SK-N-SH (cell line): ENCODE measurements at regions not wholly inside any gene's neighbourhood (a gene's known extent, or its start where the extent isn't known, plus 50 kb on each side); places are given as distances from the start of the nearest gene placed in this dataset.

Experiments used
- CTCF ChIA-PET: fragments of 300-600, 350-600 bp; formaldehyde crosslinking; extraction: SDS; loops from one replicate; lab custom pipeline; 2021; lab: Yijun Ruan, JAX
- POLR2A ChIA-PET: fragments of 350-600 bp; sonication (Branson Sonifier 250); formaldehyde crosslinking; extraction: SDS; loops from one replicate; lab custom pipeline; 2020; ENCODE audit warnings: antibody characterized with exemption, inconsistent platforms; lab: Yijun Ruan, JAX
- DNase-seq: peaks from one replicate; pipeline ENCODE4 v3.0.0; 2012
- H2AFZ ChIP-seq: fragments of 200-600 bp; sonication (generic); 2 replicates; pipeline ENCODE4 v1.8.1; 2016; ENCODE audit warnings: antibody characterized with exemption, mild to moderate bottlenecking, low read depth
- H3F3A ChIP-seq: fragments of 200-600 bp; sonication (generic); replicated peaks from 2 replicates; pipeline ENCODE3; 2016; ENCODE audit warnings: antibody characterized with exemption, mild to moderate bottlenecking; ENCODE audit not compliant: insufficient read depth
- H3K27ac ChIP-seq, 2 experiments: fragments of 200-500 bp in 1 of 2; fragments of 200-600 bp in 1 of 2; sonication (Bioruptor generic) in 1 of 2; sonication (generic), shearing (Covaris generic) in 1 of 2; 2 replicates each; pipeline versions ENCODE4 v1.5.1 to v1.6.1; 2014 to 2016; ENCODE audit warnings: low read depth in 2 of 2, inconsistent platforms in 1 of 2, low read length in 1 of 2, mild to moderate bottlenecking in 1 of 2, mixed read lengths in 1 of 2
- H3K27me3 ChIP-seq: fragments of 200-600 bp; sonication (generic), shearing (Covaris generic); 2 replicates; pipeline ENCODE4 v1.6.1; 2016; ENCODE audit warnings: mixed run types; ENCODE audit not compliant: insufficient read depth
- H3K36me3 ChIP-seq, 2 experiments: fragments of 200-500 bp in 1 of 2; fragments of 200-600 bp in 1 of 2; sonication (Bioruptor generic) in 1 of 2; sonication (generic) in 1 of 2; replicated peaks in 1 of 2; 2 replicates each; pipeline versions ENCODE3 to v1.5.1; 2014 to 2016; ENCODE audit warnings: low read length in 1 of 2, mild to moderate bottlenecking in 1 of 2; ENCODE audit not compliant: insufficient read depth in 2 of 2, control insufficient read depth in 1 of 2
- H3K4me1 ChIP-seq, 2 experiments: fragments of 200-500 bp in 1 of 2; fragments of 200-600 bp in 1 of 2; sonication (Bioruptor generic) in 1 of 2; sonication (generic), shearing (Covaris generic) in 1 of 2; 2 replicates each; pipeline versions ENCODE4 v1.5.1 to v1.6.1; 2014 to 2016; ENCODE audit warnings: low read depth in 1 of 2, low read length in 1 of 2, mixed run types in 1 of 2; ENCODE audit not compliant: insufficient read depth in 2 of 2, control insufficient read depth in 1 of 2
- H3K4me2 ChIP-seq: fragments of 200-600 bp; sonication (generic), shearing (Covaris generic); 2 replicates; pipeline ENCODE4 v1.6.1; 2017; ENCODE audit warnings: mixed run types
- H3K4me3 ChIP-seq, 2 experiments: fragments of 200-500 bp in 1 of 2; fragments of 200-600 bp in 1 of 2; sonication (Bioruptor generic) in 1 of 2; sonication (generic), shearing (Covaris generic) in 1 of 2; 2 replicates each; pipeline versions ENCODE4 v1.5.1 to v1.8.1; 2014 to 2016; ENCODE audit warnings: low read depth in 2 of 2, inconsistent platforms in 1 of 2, low read length in 1 of 2, mild to moderate bottlenecking in 1 of 2, mixed read lengths in 1 of 2, moderate library complexity in 1 of 2
- H3K79me2 ChIP-seq: fragments of 200-600 bp; sonication (generic); 2 replicates; pipeline ENCODE4 v1.8.1; 2017; ENCODE audit warnings: mild to moderate bottlenecking; ENCODE audit not compliant: insufficient read depth
- H3K9ac ChIP-seq: fragments of 200-600 bp; sonication (generic); 2 replicates; pipeline ENCODE4 v1.6.1; 2017; ENCODE audit warnings: mixed run types
- H3K9me2 ChIP-seq: fragments of 200-600 bp; sonication (generic); 2 replicates; pipeline ENCODE4 v1.6.1; 2017; ENCODE audit warnings: mixed run types
- H3K9me3 ChIP-seq: fragments of 200-600 bp; sonication (generic); 2 replicates; pipeline ENCODE4 v1.6.1; 2017; ENCODE audit warnings: mixed run types, mild to moderate bottlenecking, moderate library complexity
- H4K20me1 ChIP-seq: fragments of 200-600 bp; sonication (generic); 2 replicates; pipeline ENCODE4 v1.6.1; 2017; ENCODE audit warnings: mild to moderate bottlenecking, mixed run types; ENCODE audit not compliant: insufficient read depth
- FOXJ3 ChIP-seq: sonication (generic); formaldehyde crosslinking; IDR thresholded peaks from 2 replicates; pipeline ENCODE4 v1.5.1; 2020; ENCODE audit warnings: mild to moderate bottlenecking, missing genetic modification reagents
- FOXM1 ChIP-seq: IDR thresholded peaks from 2 replicates; pipeline ENCODE4 v1.4.0; 2012; ENCODE audit warnings: low read depth, mild to moderate bottlenecking
- GABPA ChIP-seq: IDR thresholded peaks from 2 replicates; pipeline ENCODE4 v1.4.0; 2012; ENCODE audit warnings: low read depth, mild to moderate bottlenecking
- GATA2 ChIP-seq: sonication (generic); formaldehyde crosslinking; IDR thresholded peaks from 2 replicates; pipeline ENCODE4 v1.5.0; 2020; ENCODE audit warnings: mild to moderate bottlenecking, missing genetic modification reagents
- IRF3 ChIP-seq: fragments of 150-350 bp; IDR thresholded peaks from 2 replicates; pipeline ENCODE4 v1.6.1; 2016; ENCODE audit warnings: mild to moderate bottlenecking, low read depth, low read length
- JUND ChIP-seq: IDR thresholded peaks from 2 replicates; pipeline ENCODE4 v1.4.0; 2012
- MEF2A ChIP-seq: IDR thresholded peaks from 2 replicates; pipeline ENCODE4 v1.4.0; 2012; ENCODE audit warnings: low read depth, borderline replicate concordance
- REST ChIP-seq: IDR thresholded peaks from 2 replicates; pipeline ENCODE4 v1.6.1; 2012; ENCODE audit warnings: mild to moderate bottlenecking, low read depth, low read length, moderate library complexity
- SMC3 ChIP-seq: IDR thresholded peaks from 2 replicates; pipeline ENCODE4 v1.6.1; 2012; ENCODE audit warnings: low read depth, low read length, improper control_type of control experiment
- USF1 ChIP-seq: IDR thresholded peaks from 2 replicates; pipeline ENCODE4 v1.4.0; 2012; ENCODE audit warnings: low read depth, borderline replicate concordance
- WGBS: methylation state at CpG from one replicate; pipeline ENCODE4 v1.1.6; 2017; ENCODE audit warnings: low lambda C conversion rate; 5-methylcytosine and 5-hydroxymethylcytosine counted together
- TF ChIP-seq, protein P1 (sequence below): fragments of 200-600 bp; sonication (generic); IDR thresholded peaks from 2 replicates; pipeline ENCODE4 v1.6.1; 2017; ENCODE audit warnings: antibody characterized with exemption, mild to moderate bottlenecking, moderate library complexity

GRCh38 chr5:167348980-167349379, 942.5 kb upstream of the WWC1 start (continued):
- TF ChIP-seq REST (no peak), JUND (no peak), MEF2A (no peak), USF1 (no peak), GABPA (no peak)
- TF ChIP-seq, protein P1, sequence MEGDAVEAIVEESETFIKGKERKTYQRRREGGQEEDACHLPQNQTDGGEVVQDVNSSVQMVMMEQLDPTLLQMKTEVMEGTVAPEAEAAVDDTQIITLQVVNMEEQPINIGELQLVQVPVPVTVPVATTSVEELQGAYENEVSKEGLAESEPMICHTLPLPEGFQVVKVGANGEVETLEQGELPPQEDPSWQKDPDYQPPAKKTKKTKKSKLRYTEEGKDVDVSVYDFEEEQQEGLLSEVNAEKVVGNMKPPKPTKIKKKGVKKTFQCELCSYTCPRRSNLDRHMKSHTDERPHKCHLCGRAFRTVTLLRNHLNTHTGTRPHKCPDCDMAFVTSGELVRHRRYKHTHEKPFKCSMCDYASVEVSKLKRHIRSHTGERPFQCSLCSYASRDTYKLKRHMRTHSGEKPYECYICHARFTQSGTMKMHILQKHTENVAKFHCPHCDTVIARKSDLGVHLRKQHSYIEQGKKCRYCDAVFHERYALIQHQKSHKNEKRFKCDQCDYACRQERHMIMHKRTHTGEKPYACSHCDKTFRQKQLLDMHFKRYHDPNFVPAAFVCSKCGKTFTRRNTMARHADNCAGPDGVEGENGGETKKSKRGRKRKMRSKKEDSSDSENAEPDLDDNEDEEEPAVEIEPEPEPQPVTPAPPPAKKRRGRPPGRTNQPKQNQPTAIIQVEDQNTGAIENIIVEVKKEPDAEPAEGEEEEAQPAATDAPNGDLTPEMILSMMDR = no peak

GRCh38 chr5:167351316-167351715, 940.1 kb upstream of the WWC1 start:
- H3K4me1 ChIP-seq = no peaks in the 10 kb centered on the region
- H3F3A ChIP-seq = no peaks in the 10 kb centered on the region
- H3K36me3 ChIP-seq = no peaks in the 10 kb centered on the region
- CTCF ChIA-PET = no interaction called here
- no peak overlapping the region for H2AFZ ChIP-seq
- WGBS = 78% methylated on average over 4 of the region's 4 CpGs
- H3K27ac ChIP-seq = no peak overlapping the region
- no peak overlapping the region for H3K4me3 ChIP-seq
- no peaks in the 10 kb centered on the region for H3K79me2 ChIP-seq
- no peak for TF ChIP-seq FOXJ3
- no peak for TF ChIP-seq JUND
- no peak for TF ChIP-seq SMC3
- TF ChIP-seq IRF3 = no peak
- TF ChIP-seq GATA2 (CRISPR knock-in tag) = no peak
- no peak for TF ChIP-seq FOXM1
- DNase-seq = no peak
- H3K9ac ChIP-seq = no peak overlapping the region
- H3K9me2 ChIP-seq = no peaks in the 10 kb centered on the region
- POLR2A ChIA-PET = no interaction called here
- H4K20me1 ChIP-seq = no peaks in the 10 kb centered on the region
- H3K4me2 ChIP-seq = no peak overlapping the region
- H3K27me3 ChIP-seq = no peaks in the 10 kb centered on the region
- no peaks in the 10 kb centered on the region for H3K9me3 ChIP-seq
